ENCODE measurements at regions not wholly inside any gene's neighbourhood (a gene's known extent, or its start where the extent isn't known, plus 50 kb on each side); places are given as distances from the start of the nearest gene placed in this dataset.

DNA sequence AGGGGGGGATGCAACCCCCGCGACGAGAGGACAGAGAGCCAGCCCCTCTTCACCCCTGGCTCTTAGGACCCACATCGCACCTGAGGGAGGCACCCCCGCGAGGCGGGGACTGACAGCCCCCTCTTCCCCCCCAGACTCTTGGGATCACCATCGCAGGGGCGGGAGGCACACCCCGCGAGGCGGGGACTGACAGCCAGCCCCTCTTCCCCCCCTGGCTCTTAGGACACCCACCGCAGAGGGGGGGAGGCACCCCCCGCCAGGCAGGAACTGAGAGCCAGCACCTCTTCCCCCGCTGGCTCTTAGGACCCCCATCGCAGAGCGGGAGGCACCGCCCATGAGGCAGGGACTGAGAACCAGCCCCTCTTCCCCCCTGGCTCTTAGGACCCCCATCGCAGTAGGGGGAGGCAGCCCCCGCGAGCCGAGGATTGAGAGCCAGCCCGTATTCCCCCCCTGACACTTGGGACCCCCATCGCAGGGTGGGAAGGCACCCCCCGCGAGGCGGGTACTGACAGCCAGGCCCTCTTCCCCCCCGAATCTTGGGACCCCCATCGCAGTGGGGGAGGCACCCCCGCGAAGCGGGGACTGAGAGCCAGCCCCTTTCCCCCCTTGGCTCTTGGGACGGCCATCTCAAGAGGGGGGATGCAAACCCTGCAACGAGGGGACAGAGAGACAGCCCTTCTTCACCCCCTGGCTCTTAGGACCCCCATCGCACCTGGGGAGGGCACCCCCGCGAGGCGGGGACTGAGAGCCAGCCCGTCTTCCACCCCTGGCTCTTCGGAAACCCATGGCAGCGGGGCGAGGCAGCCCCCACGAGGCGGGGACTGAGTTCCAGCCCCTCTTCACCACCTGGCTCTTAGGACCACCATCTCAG is 2425.1 kb upstream of the PCDH20 start:
- Histone ChIP-seq H3K23me2 (ENCODE audit: insufficient read length, low read depth, low read length, poor library complexity, severe bottlenecking) (no peaks in the 10 kb centered on the region), H3K9ac (ENCODE audit: extremely low read depth, insufficient read length, low read length) (no peak overlapping the region), H3K27me3 (ENCODE audit: insufficient read depth, low read length) (no peaks in the 10 kb centered on the region), H3K4ac (ENCODE audit: low read depth, low read length) (no peak overlapping the region), H4K8ac (replicated peaks; ENCODE audit: insufficient read length, low read depth, low read length) (no peak overlapping the region), H3K18ac (ENCODE audit: insufficient read length, low read depth, low read length) (no peak overlapping the region), H2BK5ac (ENCODE audit: insufficient read length, low read length) (no peak overlapping the region), H2BK120ac (ENCODE audit: low read depth, low read length, poor library complexity, severe bottlenecking) (no peak overlapping the region), H3K23ac (ENCODE audit: insufficient read length, low read depth, low read length) (no peak overlapping the region), H2AFZ (ENCODE audit: low read length) (no peak overlapping the region), H3K79me2 (ENCODE audit: insufficient read depth, low read length) (no peaks in the 10 kb centered on the region), H3K9me3 (ENCODE audit: control insufficient read depth, low read depth, low read length) (no peaks in the 10 kb centered on the region), H3K4me1 (ENCODE audit: insufficient read depth, low read length) (no peaks in the 10 kb centered on the region), H3K56ac (ENCODE audit: insufficient read length, low read depth, low read length) (no peak overlapping the region), H2BK12ac (ENCODE audit: insufficient read length, low read depth, low read length) (no peak overlapping the region), H3K14ac (ENCODE audit: insufficient read depth, low read length) (no peak overlapping the region), H4K91ac (ENCODE audit: insufficient read length, low read depth, low read length) (no peak overlapping the region), H3K79me1 (ENCODE audit: insufficient read depth, low read depth, low read length, poor library complexity, severe bottlenecking) (no peaks in the 10 kb centered on the region), H4K20me1 (ENCODE audit: control insufficient read depth, insufficient read depth, insufficient read length) (no peaks in the 10 kb centered on the region), H2BK15ac (ENCODE audit: low read depth, low read length) (no peak overlapping the region), H3K27ac (ENCODE audit: insufficient read length, low read depth, low read length) (no peak overlapping the region), H3K4me2 (ENCODE audit: insufficient read depth, insufficient read length, low read length) (no peak overlapping the region), H2AK5ac (ENCODE audit: insufficient read length, low read length) (no peak overlapping the region), H3T11ph (ENCODE audit: low read length) (no peak overlapping the region), H4K5ac (ENCODE audit: insufficient read length, low read depth, low read length) (no peak overlapping the region), H2BK20ac (ENCODE audit: low read depth, low read length, poor library complexity, severe bottlenecking) (no peak overlapping the region)
- no peaks in the 10 kb centered on the region; a peak in 2 of 7 replicates for H3K36me3 Mint-ChIP-seq (ENCODE audit: insufficient read depth in 1 of 3, low read depth in 3 of 3)
- no peak overlapping the region for H3K27ac Mint-ChIP-seq
- WGBS (ENCODE audit: extremely low coverage, insufficient read length, low lambda C conversion rate): no CpG with 5 or more reads among the region's 44 CpGs
- no peaks in the 10 kb centered on the region for H3K4me1 Mint-ChIP-seq
- TF ChIP-seq, protein P1, sequence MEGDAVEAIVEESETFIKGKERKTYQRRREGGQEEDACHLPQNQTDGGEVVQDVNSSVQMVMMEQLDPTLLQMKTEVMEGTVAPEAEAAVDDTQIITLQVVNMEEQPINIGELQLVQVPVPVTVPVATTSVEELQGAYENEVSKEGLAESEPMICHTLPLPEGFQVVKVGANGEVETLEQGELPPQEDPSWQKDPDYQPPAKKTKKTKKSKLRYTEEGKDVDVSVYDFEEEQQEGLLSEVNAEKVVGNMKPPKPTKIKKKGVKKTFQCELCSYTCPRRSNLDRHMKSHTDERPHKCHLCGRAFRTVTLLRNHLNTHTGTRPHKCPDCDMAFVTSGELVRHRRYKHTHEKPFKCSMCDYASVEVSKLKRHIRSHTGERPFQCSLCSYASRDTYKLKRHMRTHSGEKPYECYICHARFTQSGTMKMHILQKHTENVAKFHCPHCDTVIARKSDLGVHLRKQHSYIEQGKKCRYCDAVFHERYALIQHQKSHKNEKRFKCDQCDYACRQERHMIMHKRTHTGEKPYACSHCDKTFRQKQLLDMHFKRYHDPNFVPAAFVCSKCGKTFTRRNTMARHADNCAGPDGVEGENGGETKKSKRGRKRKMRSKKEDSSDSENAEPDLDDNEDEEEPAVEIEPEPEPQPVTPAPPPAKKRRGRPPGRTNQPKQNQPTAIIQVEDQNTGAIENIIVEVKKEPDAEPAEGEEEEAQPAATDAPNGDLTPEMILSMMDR (conservative IDR thresholded peaks at IDR 0.05): no peak
- no peak overlapping the region for H3K4me3 Mint-ChIP-seq
- DNase-seq: no peak
- no peaks in the 10 kb centered on the region; the same call in 1 of the 2 replicates for H3K27me3 Mint-ChIP-seq (ENCODE audit: low read depth)
- peaks cover 3% of the 10 kb centered on the region in 2 experiments; a peak in 3 of 5 replicates for H3K9me3 Mint-ChIP-seq
